Transverse colon (tissue), 4 donors: ENCODE measurements at regions not wholly inside any gene's neighbourhood (a gene's known extent, or its start where the extent isn't known, plus 50 kb on each side); places are given as distances from the start of the nearest gene placed in this dataset.

ENCODE experiments used
- CTCF ChIP-seq, 5 experiments: fragments of 200-600 bp in 3 of 5; fragments of 450-650 bp in 2 of 5; sonication (generic) in 3 of 5; IDR thresholded peaks; 1 replicate in 2 of 5; 2 replicates in 3 of 5; pipeline ENCODE4 v1.5.1; 2016 to 2017; ENCODE audit warnings: antibody characterized with exemption in 5 of 5, inconsistent platforms in 3 of 5, mild to moderate bottlenecking in 2 of 5, moderate library complexity in 1 of 5
- POLR2AphosphoS5 ChIP-seq, 3 donors: sonication (generic); formaldehyde crosslinking; IDR thresholded peaks; one replicate each; pipeline ENCODE4 v1.6.1; 2016; ENCODE audit warnings: antibody characterized with exemption in 3 of 3

DNA sequence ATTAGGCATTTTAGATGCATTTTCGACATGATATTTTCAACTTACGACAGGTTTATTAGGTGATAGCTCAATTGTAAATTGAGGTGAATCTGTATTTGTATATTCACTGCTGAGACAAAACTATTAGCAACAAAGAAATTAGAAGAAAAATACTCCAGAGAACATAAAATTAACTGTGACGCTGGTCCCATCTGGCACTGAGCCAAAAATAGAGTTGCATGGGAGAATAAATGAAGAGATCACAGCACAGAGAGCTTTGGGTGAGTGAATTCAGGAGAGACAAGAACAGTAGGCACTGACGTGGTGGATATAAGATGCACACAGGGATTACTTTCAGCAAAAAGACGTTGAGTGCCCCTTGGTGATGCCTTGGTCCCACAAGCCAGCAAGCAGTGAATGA lies 306.2 kb upstream of the RAB6C start:
- no peak for TF ChIP-seq CTCF (IDR thresholded peaks at IDR 0.05)
- TF ChIP-seq POLR2AphosphoS5 (IDR thresholded peaks at IDR 0.05), result no peak
